ENCODE measurements at regions not wholly inside any gene's neighbourhood (a gene's known extent, or its start where the extent isn't known, plus 50 kb on each side); places are given as distances from the start of the nearest gene placed in this dataset.

GRCh38 chr3:72465853-72466252, 382.4 kb downstream of the SHQ1 start:
- BruUV-seq (replicated peaks), result no TSS peak

More at GRCh38 chr3:72465853-72466252, 382.4 kb downstream of the SHQ1 start:
- H3K23ac ChIP-seq (ENCODE audit: low read depth, low read length), result no peak overlapping the region
- intact Hi-C loops (cut with micrococcal nuclease) (no loop called here), in situ Hi-C loops (cut with MboI; ENCODE audit: low sequenced_read_pairs) (no loop called here), dilution Hi-C loops (cut with HindIII; ENCODE audit: low sequenced_read_pairs, unreplicated experiment) (no loop called here)
- CTCF ChIA-PET, result no interaction called here
- H3K56ac ChIP-seq (ENCODE audit: extremely low read depth, insufficient read depth, low read length), result no peak overlapping the region
- H3K9me1 ChIP-seq (ENCODE audit: insufficient read depth, low read length), result no peaks in the 10 kb centered on the region
- no peak for DNase-seq
- no CpG with 5 or more reads among the region's 2 CpGs for WGBS, 2 experiments (ENCODE audit: extremely low coverage in 2 of 2, insufficient read length in 1 of 2)
- no peak overlapping the region for H3K18ac ChIP-seq (ENCODE audit: low read depth, low read length)
- H4K91ac ChIP-seq (ENCODE audit: insufficient read depth, low read depth, low read length), result no peak overlapping the region
- H2AK5ac ChIP-seq (ENCODE audit: low read depth, low read length), result no peak overlapping the region
- H2BK120ac ChIP-seq (ENCODE audit: low read depth, low read length), result no peak overlapping the region
- no peak for ATAC-seq (ENCODE audit: low read depth)
- H3K27me3 ChIP-seq (ENCODE audit: control insufficient read depth, insufficient read depth, low read length), result peaks cover 44% of the 10 kb centered on the region
- H3K14ac ChIP-seq (replicated peaks; ENCODE audit: low read depth, low read length), result no peak overlapping the region
- no peak overlapping the region for H3K4me2 ChIP-seq (ENCODE audit: low read depth, low read length)
- no peak overlapping the region for H3K9ac ChIP-seq (ENCODE audit: low read depth, low read length)
- no peak overlapping the region for H4K8ac ChIP-seq (ENCODE audit: low read depth in 2 of 2, low read length in 2 of 2)
- no peak overlapping the region for H2AK9ac ChIP-seq (replicated peaks; ENCODE audit: low read depth, low read length, poor library complexity)
- no peaks in the 10 kb centered on the region for H3K36me3 ChIP-seq (ENCODE audit: control insufficient read depth, insufficient read depth, low read length)
- H3K9me3 ChIP-seq (ENCODE audit: control insufficient read depth, insufficient read depth, low read length), result no peaks in the 10 kb centered on the region
- no peaks in the 10 kb centered on the region for H4K20me1 ChIP-seq (ENCODE audit: insufficient read depth, low read length)
- H4K5ac ChIP-seq (ENCODE audit: low read depth, low read length), result no peak overlapping the region
- H2BK5ac ChIP-seq (ENCODE audit: low read depth, low read length, poor library complexity, severe bottlenecking), result no peak overlapping the region
- TF ChIP-seq USF2 (IDR thresholded peaks at IDR 0.05; ENCODE audit: low read depth, low read length) (no peak), CEBPB (IDR thresholded peaks at IDR 0.05; ENCODE audit: low read depth, low read length) (no peak), SMC3 (IDR thresholded peaks at IDR 0.05; ENCODE audit: low read depth, low read length) (no peak), RCOR1 (IDR thresholded peaks at IDR 0.05; ENCODE audit: insufficient replicate concordance, low read length) (no peak), CHD1 (IDR thresholded peaks at IDR 0.05; ENCODE audit: low read depth, low read length) (no peak), MXI1 (IDR thresholded peaks at IDR 0.05; ENCODE audit: borderline replicate concordance, low read depth, low read length) (no peak), NFE2L2 (IDR thresholded peaks at IDR 0.05; ENCODE audit: low read depth, low read length) (no peak), RFX5 (IDR thresholded peaks at IDR 0.05; ENCODE audit: low read depth, low read length) (no peak), MAFK (IDR thresholded peaks at IDR 0.05; ENCODE audit: low read depth, low read length) (no peak), MAZ (IDR thresholded peaks at IDR 0.05; ENCODE audit: borderline replicate concordance, low read depth, low read length) (no peak), FOS (IDR thresholded peaks at IDR 0.05; ENCODE audit: low read depth, low read length) (no peak), POLR2A (IDR thresholded peaks at IDR 0.05; ENCODE audit: low read depth, low read length) (no peak), RAD21 (IDR thresholded peaks at IDR 0.05; ENCODE audit: low read length) (no peak), BHLHE40 (IDR thresholded peaks at IDR 0.05; ENCODE audit: low read depth, low read length) (no peak)
- TF ChIP-seq, protein P1, sequence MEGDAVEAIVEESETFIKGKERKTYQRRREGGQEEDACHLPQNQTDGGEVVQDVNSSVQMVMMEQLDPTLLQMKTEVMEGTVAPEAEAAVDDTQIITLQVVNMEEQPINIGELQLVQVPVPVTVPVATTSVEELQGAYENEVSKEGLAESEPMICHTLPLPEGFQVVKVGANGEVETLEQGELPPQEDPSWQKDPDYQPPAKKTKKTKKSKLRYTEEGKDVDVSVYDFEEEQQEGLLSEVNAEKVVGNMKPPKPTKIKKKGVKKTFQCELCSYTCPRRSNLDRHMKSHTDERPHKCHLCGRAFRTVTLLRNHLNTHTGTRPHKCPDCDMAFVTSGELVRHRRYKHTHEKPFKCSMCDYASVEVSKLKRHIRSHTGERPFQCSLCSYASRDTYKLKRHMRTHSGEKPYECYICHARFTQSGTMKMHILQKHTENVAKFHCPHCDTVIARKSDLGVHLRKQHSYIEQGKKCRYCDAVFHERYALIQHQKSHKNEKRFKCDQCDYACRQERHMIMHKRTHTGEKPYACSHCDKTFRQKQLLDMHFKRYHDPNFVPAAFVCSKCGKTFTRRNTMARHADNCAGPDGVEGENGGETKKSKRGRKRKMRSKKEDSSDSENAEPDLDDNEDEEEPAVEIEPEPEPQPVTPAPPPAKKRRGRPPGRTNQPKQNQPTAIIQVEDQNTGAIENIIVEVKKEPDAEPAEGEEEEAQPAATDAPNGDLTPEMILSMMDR (conservative IDR thresholded peaks at IDR 0.05; ENCODE audit: low read depth, low read length), result no peak
- TF ChIP-seq, protein P2, sequence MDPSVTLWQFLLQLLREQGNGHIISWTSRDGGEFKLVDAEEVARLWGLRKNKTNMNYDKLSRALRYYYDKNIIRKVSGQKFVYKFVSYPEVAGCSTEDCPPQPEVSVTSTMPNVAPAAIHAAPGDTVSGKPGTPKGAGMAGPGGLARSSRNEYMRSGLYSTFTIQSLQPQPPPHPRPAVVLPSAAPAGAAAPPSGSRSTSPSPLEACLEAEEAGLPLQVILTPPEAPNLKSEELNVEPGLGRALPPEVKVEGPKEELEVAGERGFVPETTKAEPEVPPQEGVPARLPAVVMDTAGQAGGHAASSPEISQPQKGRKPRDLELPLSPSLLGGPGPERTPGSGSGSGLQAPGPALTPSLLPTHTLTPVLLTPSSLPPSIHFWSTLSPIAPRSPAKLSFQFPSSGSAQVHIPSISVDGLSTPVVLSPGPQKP (IDR thresholded peaks at IDR 0.05; ENCODE audit: borderline replicate concordance, low read depth, low read length), result no peak
- H3K4me3 ChIP-seq (ENCODE audit: insufficient read depth, low read depth, low read length), result no peak overlapping the region
- H2BK15ac ChIP-seq (ENCODE audit: low read depth, low read length), result no peak overlapping the region
- no peak overlapping the region for H3K27ac ChIP-seq (ENCODE audit: insufficient read depth, low read length)
- no peak overlapping the region for H2AFZ ChIP-seq (replicated peaks; ENCODE audit: low read length, poor library complexity)
- H3K79me1 ChIP-seq (ENCODE audit: low read depth in 1 of 2, low read length in 2 of 2), result no peaks in the 10 kb centered on the region
- H3K4ac ChIP-seq (ENCODE audit: low read depth, low read length), result no peak overlapping the region
- H2BK20ac ChIP-seq (ENCODE audit: low read depth, low read length), result no peak overlapping the region
- POLR2A ChIA-PET (ENCODE audit: unreplicated experiment), result no interaction called here
- no peaks in the 10 kb centered on the region for H3K4me1 ChIP-seq (ENCODE audit: control insufficient read depth, insufficient read depth, low read length)

Data from IMR-90 (cell line).